ENCODE measurements at regions not wholly inside any gene's neighbourhood (a gene's known extent, or its start where the extent isn't known, plus 50 kb on each side); places are given as distances from the start of the nearest gene placed in this dataset.

DNA sequence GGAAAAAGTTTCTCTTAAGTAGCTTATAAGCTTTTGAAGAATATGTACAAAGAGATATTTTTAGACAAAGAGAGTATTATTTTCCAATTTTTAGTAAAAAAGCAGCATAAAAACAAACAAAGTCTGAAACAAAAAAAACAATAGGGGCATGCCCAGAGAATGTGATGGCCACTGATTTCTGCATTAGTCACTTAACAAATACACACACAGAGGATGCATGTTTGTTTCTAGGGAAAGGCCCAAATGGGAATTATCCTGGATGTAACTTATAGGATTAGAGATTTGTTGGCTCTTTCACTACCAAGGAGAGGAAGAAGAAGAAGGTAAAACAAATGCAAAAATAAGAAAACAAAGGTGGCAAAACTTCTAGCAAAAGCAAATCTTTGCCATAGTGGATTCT lies 95.9 kb upstream of the SCOC start:
- no peak for DNase-seq

GRCh38 chr4:140271553-140271952 lies 101.9 kb upstream of the SCOC start:
- no peak for DNase-seq

DNA sequence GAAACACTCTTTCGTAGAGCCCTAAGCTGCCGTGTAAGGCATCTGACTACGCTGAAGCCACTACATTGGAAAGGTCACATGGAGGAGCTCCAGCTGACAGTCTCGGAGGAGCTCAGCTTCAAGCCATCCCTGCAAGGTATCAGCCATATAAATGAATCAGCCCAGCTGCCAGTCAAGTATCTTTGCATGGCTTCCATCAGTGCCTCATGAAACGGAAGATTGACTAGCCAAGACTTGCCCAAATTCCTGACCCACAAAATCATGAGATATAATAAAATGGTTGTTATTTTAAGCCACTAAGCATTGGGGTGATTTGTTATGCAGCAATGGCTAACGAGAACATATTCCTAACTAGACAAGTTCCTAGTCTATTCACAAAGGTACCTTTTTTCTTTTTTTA lies 104.1 kb upstream of the SCOC start:
- no peak for DNase-seq

GRCh38 chr4:140268186-140268841 lies 105.1 kb upstream of the SCOC start:
- DNase-seq: no peak

DNA sequence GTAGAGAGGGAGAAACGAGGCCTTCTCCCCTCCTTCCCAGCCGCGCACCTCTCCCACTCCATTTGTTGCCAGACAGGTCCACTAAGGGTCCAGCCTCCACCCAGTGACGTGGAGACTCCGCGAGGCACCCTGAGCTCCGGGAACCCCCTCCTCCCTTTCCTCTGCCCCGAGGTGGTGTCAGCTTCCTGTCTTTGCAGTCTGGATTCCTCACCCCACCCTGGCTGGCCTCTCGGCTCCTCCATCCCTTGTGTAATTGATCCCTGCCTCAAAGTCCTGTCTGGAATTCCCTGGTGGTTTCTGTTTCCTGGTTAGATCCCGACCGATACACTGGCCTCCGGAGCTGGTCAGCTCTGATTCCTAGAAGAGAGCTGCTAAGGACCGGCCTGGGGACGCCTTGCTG lies 105.9 kb upstream of the SCOC start:
- DNase-seq: no peak

DNA sequence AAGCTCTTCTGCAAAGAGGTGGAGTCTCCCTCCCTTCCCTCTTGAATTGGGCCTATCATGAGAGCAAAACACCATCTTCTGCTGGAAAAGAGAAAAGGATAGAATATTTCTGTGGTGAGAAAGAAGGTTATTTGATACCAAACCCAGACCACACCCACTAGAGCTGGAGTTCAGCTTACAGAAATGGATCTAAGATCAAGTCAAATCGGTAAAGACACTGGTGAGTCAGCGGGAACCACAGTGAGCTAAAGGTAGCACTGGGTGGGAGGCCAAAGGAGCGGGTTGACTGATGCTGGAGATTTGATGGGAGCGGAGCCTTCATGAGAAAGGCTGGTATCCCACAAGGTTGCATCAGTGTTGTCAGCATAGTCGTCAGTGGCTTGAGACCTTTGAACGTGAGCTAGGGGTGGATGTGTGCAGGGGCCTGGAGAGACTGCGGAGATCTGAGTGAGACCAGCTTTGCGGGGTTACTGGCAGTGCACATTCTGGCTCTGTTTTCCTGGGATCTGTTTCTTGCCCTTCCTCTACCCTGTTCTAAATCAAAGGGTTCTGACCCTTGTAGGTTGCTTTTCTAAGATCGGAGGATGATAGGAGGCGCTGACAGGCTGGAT lies 106.4 kb upstream of the SCOC start:
- DNase-seq: no peak

GRCh38 chr4:140260227-140260626 lies 106.2 kb upstream of the MAML3 start:
- DNase-seq: no peak

- DNase-seq: no peak
Measured at GRCh38 chr4:140258476-140258875, 104.5 kb upstream of the MAML3 start.

DNA sequence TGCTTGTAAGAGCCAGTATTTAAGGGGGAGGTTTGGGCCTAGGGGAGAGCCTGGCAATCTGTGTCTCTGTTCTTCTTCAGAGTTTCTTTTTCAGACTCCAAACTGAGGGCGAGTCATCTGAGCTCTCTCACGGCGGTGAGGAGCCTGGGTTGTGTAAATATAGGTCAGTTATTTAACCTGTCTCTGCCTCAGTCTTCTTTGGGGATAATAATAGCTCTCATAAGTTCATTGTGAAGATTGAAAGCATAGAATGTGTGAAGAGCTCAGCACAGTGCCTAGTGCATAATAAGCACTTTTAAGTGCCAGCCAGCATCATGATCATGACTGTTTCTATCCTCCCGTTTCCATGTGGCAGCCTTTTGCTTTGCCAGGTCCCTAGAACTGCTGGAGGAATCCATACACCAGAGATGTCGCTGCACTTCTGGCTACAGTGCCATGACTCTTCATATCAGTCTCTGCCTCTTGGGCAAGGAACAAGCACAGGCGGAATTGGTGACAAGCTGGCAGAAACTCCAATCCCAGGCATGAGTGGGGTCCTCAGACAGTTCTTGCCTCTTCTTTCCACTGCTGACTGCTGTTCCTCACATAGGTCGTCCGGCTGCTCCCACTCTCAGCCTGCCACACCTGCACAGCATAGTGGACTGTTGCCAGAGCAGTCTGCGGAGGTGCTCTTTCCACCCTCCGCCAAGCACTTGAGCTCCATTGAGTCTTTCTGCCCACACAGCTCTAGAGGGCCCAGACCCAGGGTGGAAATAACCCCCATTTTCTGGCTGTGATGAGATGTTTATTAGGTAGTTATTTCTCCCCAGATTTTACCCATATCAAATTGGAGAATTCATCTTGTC lies 103.7 kb upstream of the MAML3 start:
- no peak for DNase-seq

GRCh38 chr4:140256941-140257340 lies 103.0 kb upstream of the MAML3 start:
- DNase-seq: no peak

GRCh38 chr4:140256335-140256734 lies 102.4 kb upstream of the MAML3 start:
- DNase-seq: no peak

DNA sequence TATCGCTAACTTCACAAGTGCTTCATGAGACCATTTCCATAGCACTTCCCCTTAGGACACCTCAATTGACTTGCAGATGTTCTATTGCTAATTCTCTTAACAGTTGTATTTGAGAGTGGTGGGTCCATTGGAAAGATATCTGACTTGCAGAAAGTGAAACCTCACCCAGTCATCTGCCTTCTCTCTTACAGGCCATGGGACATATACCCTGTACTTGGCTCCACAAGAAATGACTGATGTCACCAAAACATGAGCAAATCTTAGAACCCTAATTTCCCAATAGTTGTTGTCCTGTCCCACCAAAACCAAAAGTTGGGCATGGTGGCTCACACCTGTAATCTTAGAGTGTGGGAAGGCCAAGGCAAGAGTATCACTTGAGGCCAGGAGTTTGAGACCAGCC lies 101.9 kb upstream of the MAML3 start:
- no peak for DNase-seq

- DNase-seq: no peak
Measured at GRCh38 chr4:140255467-140255866, 101.5 kb upstream of the MAML3 start.

DNA sequence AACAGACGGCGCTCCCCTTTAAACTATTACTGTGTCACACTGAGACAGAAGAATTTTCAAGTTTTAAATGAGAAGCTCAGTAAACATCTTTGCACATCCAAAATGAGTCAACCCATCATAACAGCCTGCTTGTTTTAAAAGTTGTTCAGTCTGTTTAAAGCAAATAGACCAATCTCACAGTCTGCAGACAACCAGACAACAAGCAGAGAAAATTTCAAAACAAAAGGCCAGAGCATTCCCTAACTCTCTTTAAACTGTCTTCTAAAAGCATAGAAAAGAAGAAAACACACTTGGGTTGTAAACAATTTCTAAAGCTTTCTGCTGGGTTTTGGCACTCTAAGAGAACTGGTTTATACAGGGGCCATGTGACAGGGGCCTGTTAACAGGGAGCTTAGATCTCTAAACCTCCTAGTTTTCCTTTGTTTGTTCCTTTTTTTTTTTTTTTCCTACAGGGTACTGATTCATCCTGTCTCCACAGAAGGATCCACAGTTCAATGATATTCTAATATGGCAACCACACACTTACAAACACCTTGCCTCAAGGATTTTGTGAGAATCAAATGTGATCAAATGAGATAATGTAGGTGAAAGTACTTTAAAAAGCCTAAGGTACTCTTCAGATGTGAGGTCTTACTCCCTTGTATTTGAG lies 100.8 kb upstream of the MAML3 start:
- DNase-seq: no peak

DNA sequence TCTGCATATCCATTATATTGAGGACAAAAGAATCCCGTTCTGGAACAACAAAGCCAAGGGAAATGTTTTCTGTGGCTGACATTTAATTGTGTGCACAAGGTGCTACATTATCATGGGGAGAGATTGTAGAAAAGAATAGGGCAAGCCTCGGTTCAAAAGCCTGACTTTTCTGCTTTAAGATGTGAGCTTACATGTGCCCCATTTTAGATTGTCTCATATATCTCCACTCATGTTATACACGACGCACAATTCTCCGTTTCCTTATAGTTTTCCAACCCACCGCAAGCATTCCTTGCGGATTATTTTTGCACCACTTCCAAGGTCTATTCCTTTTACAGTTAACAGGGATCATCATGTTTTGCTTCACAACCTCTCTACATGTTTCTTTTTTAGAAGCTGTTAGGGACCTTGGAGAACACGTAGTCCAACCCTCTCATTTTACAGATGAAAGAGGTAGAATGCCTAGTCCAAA lies 99.6 kb upstream of the MAML3 start:
- DNase-seq: no peak

GRCh38 chr4:140252742-140253555 lies 99.0 kb upstream of the MAML3 start:
- DNase-seq: peak; percentile 25

DNA sequence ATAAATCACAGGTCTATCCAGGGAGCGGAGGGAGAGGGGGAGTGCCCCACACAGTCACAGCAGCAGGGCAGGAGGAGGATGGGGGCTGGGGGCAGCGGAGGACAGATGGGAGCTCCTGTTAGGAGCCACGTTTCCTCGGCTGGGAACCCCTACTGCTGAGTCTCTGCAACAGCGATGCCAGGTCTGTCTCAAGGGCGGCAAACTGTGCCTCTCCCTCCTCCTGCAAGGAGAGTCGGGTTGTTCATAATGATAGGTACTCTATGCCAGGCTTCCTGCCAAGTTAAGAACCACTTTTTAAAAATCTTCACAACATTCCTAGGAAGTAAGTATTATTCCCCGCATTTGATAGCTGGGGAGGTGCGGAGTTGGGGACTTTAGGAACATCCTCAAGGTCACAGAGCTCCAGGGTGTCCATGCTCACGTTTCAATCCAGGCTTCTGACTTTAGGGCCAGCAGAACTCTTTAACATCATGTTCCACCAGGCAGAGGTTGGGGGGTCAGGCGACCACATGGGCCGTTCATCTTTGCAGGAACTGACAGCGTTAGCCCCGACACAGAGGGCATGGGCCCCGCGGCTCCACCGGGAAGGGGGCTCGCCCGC lies 98.3 kb upstream of the MAML3 start:
- no peak for DNase-seq

DNA sequence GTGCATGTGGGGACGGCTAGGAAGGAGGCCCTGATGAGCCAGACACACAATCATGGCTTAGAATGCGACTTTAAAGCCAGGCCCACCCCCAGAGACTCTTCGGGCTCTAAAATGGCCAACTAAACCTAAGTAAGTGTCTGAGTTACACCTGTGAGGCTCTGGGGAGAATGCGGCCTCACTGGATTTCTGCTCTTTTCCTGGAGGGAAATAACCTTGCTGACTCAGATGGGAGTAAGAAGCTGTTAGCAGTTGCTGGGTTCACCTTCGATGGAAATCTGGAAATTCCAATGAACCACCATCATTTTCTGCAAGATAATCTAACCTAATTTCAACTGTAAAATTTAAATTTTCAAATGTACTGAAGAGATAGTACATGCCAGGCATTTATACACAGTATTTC lies 97.6 kb upstream of the MAML3 start:
- DNase-seq: no peak

DNA sequence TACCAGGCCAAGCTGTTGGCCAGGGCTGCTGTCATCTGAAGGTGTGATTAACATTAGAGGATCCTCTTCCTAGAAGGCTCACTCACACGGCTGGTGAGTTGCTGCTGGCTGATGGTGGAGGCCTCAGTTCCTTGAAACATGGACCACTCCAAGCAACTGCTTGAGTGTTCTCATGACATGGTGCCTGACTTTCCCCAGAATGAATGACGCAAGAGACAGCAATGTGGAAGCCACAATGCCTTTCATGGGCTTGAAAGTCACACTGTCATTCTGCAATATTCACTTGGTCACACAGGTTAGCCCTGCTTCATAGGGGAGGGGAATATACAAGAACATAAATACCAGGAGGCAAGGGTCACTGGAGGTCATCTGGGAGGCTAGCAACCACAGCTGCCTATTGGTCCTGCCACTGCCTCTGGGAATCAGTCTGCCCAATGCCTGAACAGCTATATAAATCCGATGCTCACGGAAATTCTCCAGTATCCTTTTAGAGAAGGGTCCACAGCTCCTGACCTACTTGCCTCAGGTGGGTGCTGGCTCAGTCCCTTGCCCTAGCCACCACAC lies 97.1 kb upstream of the MAML3 start:
- DNase-seq: no peak

DNA sequence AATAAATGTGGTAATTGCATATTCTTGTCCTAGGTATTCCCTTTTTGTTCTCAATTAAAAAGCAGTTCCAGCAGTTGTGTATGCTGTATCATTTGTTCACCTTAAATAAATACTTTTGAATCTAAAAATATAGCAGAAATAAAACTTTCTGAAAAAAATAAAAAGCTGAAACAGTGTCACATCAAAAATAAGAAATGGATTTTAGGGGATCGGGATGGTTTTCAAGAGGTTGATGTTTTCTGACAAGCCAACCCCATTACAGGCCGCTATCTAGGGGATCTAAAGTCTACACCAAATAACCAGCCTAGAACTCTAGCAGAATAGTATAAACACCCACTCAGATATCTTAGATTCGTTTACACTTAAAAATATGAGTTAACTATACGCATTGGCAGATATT lies 95.4 kb upstream of the MAML3 start:
- no peak for DNase-seq

DNA sequence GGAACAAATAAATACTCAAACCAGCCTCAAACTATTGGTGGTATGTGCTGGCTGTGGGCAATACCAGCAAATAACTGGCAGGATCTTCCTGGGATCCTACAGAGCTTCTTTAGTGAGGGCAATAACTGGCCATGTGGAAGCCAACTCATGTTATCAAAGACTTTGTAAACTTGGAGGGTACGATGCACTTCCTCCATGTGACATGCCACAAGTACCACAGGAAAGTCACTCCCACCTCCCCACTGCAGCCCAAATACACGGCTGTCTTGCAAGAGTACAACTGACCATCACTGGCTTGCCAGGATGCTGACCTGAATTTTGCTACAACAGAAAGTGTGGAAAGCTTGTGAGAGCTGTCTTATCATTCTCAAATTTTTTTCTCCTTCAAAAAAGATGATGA lies 93.3 kb upstream of the MAML3 start:
- no peak for DNase-seq

DNA sequence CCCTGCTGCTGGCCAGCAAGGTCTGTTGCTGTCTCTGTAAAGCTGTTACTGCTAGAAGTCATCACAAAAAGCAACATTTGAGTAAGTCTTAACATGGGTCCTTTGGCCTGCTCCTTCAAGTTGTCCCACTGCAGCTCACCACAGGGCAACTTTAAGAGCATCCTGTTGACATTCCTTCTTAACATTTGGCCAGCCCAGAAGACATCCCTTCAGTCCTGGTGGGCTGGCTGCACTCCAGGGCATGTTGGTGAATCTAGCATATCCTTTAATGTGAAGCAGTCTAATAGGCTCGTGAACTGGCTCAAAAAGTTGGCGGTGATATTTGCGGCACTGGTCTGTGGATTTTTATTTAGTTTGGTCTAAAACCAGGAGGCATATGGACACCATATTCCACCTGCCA lies 92.2 kb upstream of the MAML3 start:
- DNase-seq: no peak

Data from activated gamma-delta T cell (primary cell).